AG09309 (cell line): ENCODE measurements at regions not wholly inside any gene's neighbourhood (a gene's known extent, or its start where the extent isn't known, plus 50 kb on each side); places are given as distances from the start of the nearest gene placed in this dataset.

ENCODE experiments used
- DNase-seq: peaks from one replicate; pipeline ENCODE4 v3.0.0-alpha.2; 2010; ENCODE audit warnings: low read depth
- H3K4me3 ChIP-seq: 2 replicates; pipeline ENCODE4 v1.5.1; 2011; ENCODE audit warnings: mild to moderate bottlenecking, low read depth, low read length, moderate library complexity; ENCODE audit not compliant: control insufficient read depth
- TF ChIP-seq, protein P1 (sequence below): IDR thresholded peaks from 2 replicates; pipeline ENCODE4 v1.5.1; 2011; ENCODE audit warnings: mild to moderate bottlenecking, low read depth, low read length, inconsistent platforms; ENCODE audit not compliant: insufficient read depth, control insufficient read depth; ENCODE audit errors: missing control alignments

DNA sequence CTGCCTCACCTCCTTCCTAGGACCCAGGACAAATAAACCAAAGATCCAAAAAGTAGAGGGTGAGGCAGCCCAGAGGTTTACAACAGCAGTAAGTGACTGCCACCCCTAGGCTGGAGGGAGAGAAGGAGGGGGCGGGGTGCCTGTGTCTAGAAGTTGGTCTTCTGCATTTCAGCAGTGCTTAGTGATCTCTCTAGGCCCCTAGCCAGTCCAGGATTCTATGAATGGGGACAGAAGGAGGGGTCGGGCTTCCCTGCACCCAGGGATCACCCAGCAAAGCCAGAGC, 62.8 kb upstream of the KDM7A start:
- TF ChIP-seq, protein P1, sequence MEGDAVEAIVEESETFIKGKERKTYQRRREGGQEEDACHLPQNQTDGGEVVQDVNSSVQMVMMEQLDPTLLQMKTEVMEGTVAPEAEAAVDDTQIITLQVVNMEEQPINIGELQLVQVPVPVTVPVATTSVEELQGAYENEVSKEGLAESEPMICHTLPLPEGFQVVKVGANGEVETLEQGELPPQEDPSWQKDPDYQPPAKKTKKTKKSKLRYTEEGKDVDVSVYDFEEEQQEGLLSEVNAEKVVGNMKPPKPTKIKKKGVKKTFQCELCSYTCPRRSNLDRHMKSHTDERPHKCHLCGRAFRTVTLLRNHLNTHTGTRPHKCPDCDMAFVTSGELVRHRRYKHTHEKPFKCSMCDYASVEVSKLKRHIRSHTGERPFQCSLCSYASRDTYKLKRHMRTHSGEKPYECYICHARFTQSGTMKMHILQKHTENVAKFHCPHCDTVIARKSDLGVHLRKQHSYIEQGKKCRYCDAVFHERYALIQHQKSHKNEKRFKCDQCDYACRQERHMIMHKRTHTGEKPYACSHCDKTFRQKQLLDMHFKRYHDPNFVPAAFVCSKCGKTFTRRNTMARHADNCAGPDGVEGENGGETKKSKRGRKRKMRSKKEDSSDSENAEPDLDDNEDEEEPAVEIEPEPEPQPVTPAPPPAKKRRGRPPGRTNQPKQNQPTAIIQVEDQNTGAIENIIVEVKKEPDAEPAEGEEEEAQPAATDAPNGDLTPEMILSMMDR = no peak
- no peak for DNase-seq
- no peak overlapping the region for H3K4me3 ChIP-seq

DNA sequence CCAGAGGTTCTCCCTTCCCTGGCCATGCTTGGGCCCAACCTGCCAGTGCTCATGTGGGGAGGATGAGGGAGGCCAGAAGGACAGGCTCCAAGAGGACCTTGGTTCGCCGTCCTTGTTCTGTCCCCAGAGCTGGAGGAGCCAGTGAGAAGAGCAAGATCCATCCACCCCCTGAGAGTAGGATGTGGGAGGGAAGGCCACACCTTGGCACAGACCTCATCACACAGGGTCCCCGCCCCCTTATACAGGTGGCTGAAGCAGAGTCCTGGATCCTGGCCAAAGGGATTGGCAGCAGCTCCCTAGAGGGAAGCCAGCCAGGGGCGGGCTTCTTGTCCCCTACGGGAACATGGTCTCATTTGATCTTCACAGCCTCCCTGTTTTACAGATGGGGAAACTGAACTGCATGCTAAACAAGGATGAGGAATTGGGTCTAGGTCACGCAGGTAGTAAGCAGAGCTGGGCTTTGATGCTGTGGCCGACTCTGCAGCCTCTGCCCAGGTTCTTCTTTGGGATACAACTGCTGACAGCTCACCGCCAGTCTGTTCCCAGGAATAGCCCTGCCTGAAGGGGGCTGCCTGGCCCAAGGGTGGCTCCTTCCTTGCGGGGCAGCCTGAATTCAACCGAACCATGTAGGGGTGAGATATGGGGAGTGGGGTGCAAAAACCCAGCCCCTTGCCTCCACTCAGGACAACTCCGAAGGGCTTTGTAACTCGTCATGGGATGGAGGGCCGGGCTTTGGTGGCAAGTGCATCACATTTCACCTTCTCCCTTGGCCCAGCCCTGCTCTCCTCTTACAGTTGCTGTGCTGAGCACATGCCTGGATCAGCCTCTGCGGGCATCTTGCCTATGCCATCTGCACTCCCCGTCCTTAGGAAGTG, 62.2 kb upstream of the KDM7A start:
- no peak for DNase-seq
- no peak overlapping the region for H3K4me3 ChIP-seq
- TF ChIP-seq, protein P1 = no peak

DNA sequence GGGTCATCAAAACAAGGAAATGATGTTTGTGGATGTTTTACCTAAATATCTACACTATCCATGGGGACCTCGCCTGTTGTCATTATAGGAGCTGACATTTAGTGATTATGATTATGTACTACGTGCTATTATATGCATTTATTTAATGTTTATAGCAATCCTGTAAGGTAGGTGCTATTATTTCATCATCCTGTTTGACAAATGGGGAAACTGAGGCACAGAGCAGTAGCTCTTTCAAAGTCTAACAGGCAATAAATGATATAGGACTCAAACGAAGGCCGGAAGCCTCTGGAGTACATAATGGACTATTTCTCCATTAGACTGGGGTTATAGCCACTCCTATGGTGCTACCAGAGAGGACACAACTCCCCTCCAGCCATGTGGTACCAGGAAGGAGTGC, 60.6 kb upstream of the KDM7A start:
- no peak overlapping the region for H3K4me3 ChIP-seq
- TF ChIP-seq, protein P1 = no peak
- DNase-seq = no peak

DNA sequence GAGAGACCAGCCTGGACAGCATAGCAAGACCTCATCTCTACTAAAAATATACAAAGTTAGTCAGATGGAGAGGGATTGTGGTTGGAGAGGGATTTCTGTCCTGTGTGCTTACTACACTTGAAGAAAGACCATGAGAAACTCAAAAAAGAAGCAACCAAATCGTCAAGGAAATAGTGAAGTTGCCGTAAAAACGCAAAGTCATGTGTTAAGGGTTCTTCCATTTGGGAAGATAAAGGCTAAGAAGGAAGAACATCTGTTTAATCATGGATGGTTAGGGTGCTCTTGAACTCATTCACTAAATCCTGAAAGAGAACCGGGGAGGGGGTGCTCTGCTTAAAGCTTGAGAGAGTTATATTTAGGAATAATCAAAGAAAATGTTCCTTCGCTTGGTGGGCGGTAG, 59.8 kb upstream of the KDM7A start:
- TF ChIP-seq, protein P1 = no peak
- no peak for DNase-seq
- no peak overlapping the region for H3K4me3 ChIP-seq

DNA sequence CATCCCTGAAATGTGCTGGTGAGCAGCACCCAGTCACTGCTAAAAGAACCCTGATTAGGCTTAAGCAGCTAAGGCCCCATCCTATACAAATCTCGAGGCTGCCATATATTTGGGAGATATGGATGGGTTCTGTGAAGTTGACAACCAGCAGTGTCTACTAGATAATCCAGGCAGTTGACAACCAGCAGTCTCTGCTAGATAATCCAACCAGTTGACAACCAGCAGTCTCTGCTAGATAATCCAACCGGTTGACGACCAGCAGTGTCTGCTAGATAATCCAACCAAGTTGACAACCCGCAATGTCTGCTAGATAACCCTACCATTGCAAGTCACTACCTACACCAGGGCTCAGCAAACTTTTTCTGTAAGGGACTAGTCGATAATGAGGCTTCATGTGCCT, 58.3 kb upstream of the KDM7A start:
- TF ChIP-seq, protein P1 = no peak
- DNase-seq = no peak
- H3K4me3 ChIP-seq = no peak overlapping the region

DNA sequence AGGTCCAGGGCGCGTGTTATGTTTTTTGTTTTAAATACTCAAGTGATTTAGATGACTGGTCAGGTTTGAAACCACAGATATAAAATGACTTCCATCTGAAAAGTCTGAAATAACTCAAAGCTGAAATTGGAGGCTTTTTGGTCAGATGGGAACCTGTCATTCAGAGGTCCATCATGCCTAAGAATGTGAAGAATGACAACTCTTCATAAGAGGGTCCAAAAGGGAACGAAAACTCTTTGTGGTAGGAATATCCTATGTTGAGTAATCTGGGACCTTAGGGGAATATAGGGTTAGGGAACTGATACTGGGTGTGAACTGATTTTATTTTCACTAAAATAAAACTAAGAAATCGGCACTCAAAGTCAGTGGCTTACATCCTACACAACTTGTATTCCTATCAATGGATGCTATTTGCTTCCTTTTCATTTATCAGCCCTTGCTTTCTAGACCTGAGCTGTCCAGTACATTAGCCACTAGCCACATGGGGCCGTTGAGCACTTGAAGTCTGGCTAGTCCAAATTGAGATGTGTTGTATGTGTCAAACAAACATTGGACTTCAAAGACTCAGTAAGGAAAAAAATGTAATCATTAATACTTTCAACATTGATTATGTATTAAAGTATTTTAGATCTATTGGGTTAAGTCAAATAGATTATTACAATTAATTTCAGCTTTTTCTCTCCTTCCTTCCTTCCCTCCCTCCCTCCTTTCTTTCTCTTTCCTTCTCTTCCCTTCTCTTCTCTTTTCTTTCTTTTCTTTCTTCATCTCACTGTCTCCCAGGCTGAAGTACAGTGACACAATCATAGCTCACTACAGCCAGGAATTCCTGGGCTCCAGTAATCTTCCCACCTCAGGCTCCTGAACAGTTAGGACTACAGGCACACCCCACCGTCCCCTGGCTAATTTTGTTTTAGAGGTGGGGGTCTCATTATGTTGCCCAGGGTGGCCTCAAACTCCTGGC, 56.5 kb upstream of the KDM7A start:
- TF ChIP-seq, protein P1 = no peak
- no peak for DNase-seq
- no peak overlapping the region for H3K4me3 ChIP-seq
